ENCODE measurements at regions not wholly inside any gene's neighbourhood (a gene's known extent, or its start where the extent isn't known, plus 50 kb on each side); places are given as distances from the start of the nearest gene placed in this dataset.

DNA sequence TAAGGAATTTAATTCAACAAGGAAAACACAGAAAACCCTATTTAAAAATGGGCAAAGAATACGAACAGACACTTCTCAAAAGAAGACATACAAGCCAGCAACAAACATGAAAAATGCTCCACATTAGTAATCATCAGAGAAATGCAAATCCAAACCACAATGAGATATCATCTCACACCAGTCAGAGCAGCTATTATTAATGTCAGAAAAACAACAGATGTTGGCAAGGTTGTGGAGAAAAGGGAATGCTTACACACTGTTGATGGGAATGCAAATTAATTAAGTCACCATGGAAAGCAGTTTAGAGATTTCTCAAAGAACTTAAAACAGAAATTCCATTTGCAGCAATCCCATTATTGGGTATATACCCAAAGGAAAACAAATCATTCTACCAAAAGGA, 55.2 kb downstream of the GCC1 start:
- no peak overlapping the region for H3K4me2 ChIP-seq (ENCODE audit: low read length)
- no peak for TF ChIP-seq EZH2phosphoT487 (IDR thresholded peaks at IDR 0.05; ENCODE audit: borderline replicate concordance, low read length)
- TF ChIP-seq, protein P1, sequence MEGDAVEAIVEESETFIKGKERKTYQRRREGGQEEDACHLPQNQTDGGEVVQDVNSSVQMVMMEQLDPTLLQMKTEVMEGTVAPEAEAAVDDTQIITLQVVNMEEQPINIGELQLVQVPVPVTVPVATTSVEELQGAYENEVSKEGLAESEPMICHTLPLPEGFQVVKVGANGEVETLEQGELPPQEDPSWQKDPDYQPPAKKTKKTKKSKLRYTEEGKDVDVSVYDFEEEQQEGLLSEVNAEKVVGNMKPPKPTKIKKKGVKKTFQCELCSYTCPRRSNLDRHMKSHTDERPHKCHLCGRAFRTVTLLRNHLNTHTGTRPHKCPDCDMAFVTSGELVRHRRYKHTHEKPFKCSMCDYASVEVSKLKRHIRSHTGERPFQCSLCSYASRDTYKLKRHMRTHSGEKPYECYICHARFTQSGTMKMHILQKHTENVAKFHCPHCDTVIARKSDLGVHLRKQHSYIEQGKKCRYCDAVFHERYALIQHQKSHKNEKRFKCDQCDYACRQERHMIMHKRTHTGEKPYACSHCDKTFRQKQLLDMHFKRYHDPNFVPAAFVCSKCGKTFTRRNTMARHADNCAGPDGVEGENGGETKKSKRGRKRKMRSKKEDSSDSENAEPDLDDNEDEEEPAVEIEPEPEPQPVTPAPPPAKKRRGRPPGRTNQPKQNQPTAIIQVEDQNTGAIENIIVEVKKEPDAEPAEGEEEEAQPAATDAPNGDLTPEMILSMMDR (IDR thresholded peaks at IDR 0.05; ENCODE audit: low read depth, low read length, poor library complexity, severe bottlenecking): no peak
- no peaks in the 10 kb centered on the region for H3K27me3 ChIP-seq (ENCODE audit: control insufficient read depth, low read length)
- no peaks in the 10 kb centered on the region for H3K4me1 ChIP-seq (ENCODE audit: control insufficient read depth, low read length)
- H3K9me3 ChIP-seq (ENCODE audit: control insufficient read depth, insufficient read depth, low read length): no peaks in the 10 kb centered on the region
- no peaks in the 10 kb centered on the region for H3K36me3 ChIP-seq (ENCODE audit: control insufficient read depth, low read length)
- H3K79me2 ChIP-seq (ENCODE audit: control insufficient read depth, low read length): no peaks in the 10 kb centered on the region
- no peak overlapping the region for H3K27ac ChIP-seq (ENCODE audit: low read depth, low read length)
- no peaks in the 10 kb centered on the region for H3K9me2 ChIP-seq (replicated peaks; ENCODE audit: control insufficient read depth, low read length)
- no peaks in the 10 kb centered on the region for H3F3A ChIP-seq (ENCODE audit: control insufficient read depth, insufficient read depth)
- H3K4me3 ChIP-seq (ENCODE audit: low read length): no peak overlapping the region
- H4K20me1 ChIP-seq (ENCODE audit: control insufficient read depth, insufficient read depth, low read depth, low read length): no peaks in the 10 kb centered on the region

DNA sequence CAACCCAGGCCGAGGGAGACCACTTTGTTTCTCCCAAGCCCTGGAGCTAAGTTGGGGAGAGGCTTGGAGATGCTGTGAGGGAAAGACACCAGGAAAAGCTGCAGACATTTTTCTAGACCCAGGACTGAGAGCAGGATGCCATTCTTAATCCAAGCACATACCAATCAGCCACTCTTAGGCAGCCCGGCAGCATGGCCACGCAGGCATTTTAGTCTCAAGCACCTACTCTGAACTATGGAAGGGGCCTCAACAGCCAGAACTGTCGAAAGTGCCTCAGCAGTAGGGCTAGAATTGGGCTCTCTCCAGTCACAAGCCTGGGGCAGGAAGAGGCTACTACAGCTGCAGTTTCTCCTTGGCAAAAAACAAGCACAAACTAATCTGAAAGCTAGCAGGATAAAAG, 57.8 kb downstream of the GCC1 start:
- H3K4me2 ChIP-seq (ENCODE audit: low read length): no peak overlapping the region
- no peak overlapping the region for H3K27ac ChIP-seq (ENCODE audit: low read depth, low read length)
- H3K4me1 ChIP-seq (ENCODE audit: control insufficient read depth, low read length): no peaks in the 10 kb centered on the region
- no peaks in the 10 kb centered on the region for H3K9me3 ChIP-seq (ENCODE audit: control insufficient read depth, insufficient read depth, low read length)
- H3K79me2 ChIP-seq (ENCODE audit: control insufficient read depth, low read length): no peaks in the 10 kb centered on the region
- H3K9me2 ChIP-seq (replicated peaks; ENCODE audit: control insufficient read depth, low read length): no peaks in the 10 kb centered on the region
- H3K36me3 ChIP-seq (ENCODE audit: control insufficient read depth, low read length): no peaks in the 10 kb centered on the region
- H3K4me3 ChIP-seq (ENCODE audit: low read length): no peak overlapping the region
- no peaks in the 10 kb centered on the region for H3F3A ChIP-seq (ENCODE audit: control insufficient read depth, insufficient read depth)
- H3K27me3 ChIP-seq (ENCODE audit: control insufficient read depth, low read length): peaks cover 3% of the 10 kb centered on the region; the same call in 1 of the 2 replicates
- H4K20me1 ChIP-seq (ENCODE audit: control insufficient read depth, insufficient read depth, low read depth, low read length): no peaks in the 10 kb centered on the region
- TF ChIP-seq, protein P1 (IDR thresholded peaks at IDR 0.05; ENCODE audit: low read depth, low read length, poor library complexity, severe bottlenecking): no peak
- no peak for TF ChIP-seq EZH2phosphoT487 (IDR thresholded peaks at IDR 0.05; ENCODE audit: borderline replicate concordance, low read length)

DNA sequence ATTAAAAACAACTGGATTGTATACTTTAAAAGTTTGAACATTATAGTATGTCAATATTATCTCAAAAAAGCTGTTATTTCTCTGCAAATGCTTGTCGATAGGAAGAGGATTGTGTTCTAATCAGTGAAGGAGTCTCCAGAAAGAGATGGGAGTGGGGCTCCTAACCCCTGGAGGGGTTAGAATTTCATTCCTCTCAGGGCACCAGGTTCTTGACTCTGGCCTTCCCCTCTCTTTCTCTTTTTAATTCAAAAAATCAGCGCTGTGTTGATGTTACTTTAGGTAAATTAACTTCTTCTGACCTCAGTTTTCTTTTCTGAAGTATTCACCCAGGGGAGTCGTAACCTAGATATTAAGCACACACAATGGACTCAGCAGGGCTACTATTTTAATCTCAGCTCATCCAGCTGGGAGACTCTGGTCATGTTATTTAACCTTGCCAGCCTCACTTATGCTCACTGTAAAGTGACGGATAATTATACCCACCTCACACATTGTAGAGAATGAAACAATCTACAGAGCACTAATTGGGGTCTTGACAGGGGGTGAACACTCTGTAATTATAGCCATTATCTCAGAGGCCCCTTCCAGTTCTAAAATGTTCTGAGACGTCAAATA, 59.4 kb downstream of the GCC1 start:
- Histone ChIP-seq H4K20me1 (ENCODE audit: control insufficient read depth, insufficient read depth, low read depth, low read length) (no peaks in the 10 kb centered on the region), H3K79me2 (ENCODE audit: control insufficient read depth, low read length) (no peaks in the 10 kb centered on the region), H3K4me2 (ENCODE audit: low read length) (no peak overlapping the region), H3K36me3 (ENCODE audit: control insufficient read depth, low read length) (no peaks in the 10 kb centered on the region), H3K9me2 (replicated peaks; ENCODE audit: control insufficient read depth, low read length) (no peaks in the 10 kb centered on the region), H3K4me1 (ENCODE audit: control insufficient read depth, low read length) (no peaks in the 10 kb centered on the region), H3K9me3 (ENCODE audit: control insufficient read depth, insufficient read depth, low read length) (no peaks in the 10 kb centered on the region), H3K27ac (ENCODE audit: low read depth, low read length) (no peak overlapping the region), H3K27me3 (ENCODE audit: control insufficient read depth, low read length) (peaks cover 3% of the 10 kb centered on the region; the same call in 1 of the 2 replicates), H3K4me3 (ENCODE audit: low read length) (no peak overlapping the region), H3F3A (ENCODE audit: control insufficient read depth, insufficient read depth) (no peaks in the 10 kb centered on the region)
- no peak for TF ChIP-seq EZH2phosphoT487 (IDR thresholded peaks at IDR 0.05; ENCODE audit: borderline replicate concordance, low read length)
- TF ChIP-seq, protein P1 (IDR thresholded peaks at IDR 0.05; ENCODE audit: low read depth, low read length, poor library complexity, severe bottlenecking): no peak
